Parathyroid adenoma (tissue), 2 donors: ENCODE measurements at regions not wholly inside any gene's neighbourhood (a gene's known extent, or its start where the extent isn't known, plus 50 kb on each side); places are given as distances from the start of the nearest gene placed in this dataset.

Source experiments
- H2AFZ ChIP-seq: fragments of 300-600 bp; sonication (generic); one replicate; pipeline ENCODE4 v1.7.0; 2017; ENCODE audit warnings: antibody characterized with exemption, mild to moderate bottlenecking
- H3K27ac ChIP-seq: fragments of 300-600 bp; sonication (generic); one replicate; pipeline ENCODE4 v1.7.0; 2017
- H3K27me3 ChIP-seq: fragments of 300-600 bp; sonication (generic); one replicate; pipeline ENCODE4 v1.7.0; 2017; ENCODE audit warnings: low read length; ENCODE audit not compliant: control insufficient read depth, insufficient read depth
- H3K36me3 ChIP-seq: fragments of 300-600 bp; sonication (generic); one replicate; pipeline ENCODE4 v1.7.0; 2017; ENCODE audit warnings: low read length; ENCODE audit not compliant: control insufficient read depth, insufficient read depth
- H3K4me1 ChIP-seq: fragments of 300-600 bp; sonication (generic); one replicate; pipeline ENCODE4 v1.7.0; 2017; ENCODE audit warnings: control low read depth
- H3K4me2 ChIP-seq: fragments of 300-600 bp; sonication (generic); one replicate; pipeline ENCODE4 v1.7.0; 2017; ENCODE audit warnings: low read length
- H3K4me3 ChIP-seq: fragments of 300-600 bp; sonication (generic); one replicate; pipeline ENCODE4 v1.7.0; 2017; ENCODE audit warnings: low read depth, low read length
- H3K79me2 ChIP-seq: fragments of 300-600 bp; sonication (generic); one replicate; pipeline ENCODE4 v1.7.0; 2017; ENCODE audit warnings: control low read depth
- H3K9ac ChIP-seq: fragments of 300-600 bp; sonication (generic); one replicate; pipeline ENCODE4 v1.7.0; 2017; ENCODE audit warnings: mild to moderate bottlenecking
- H3K9me3 ChIP-seq: fragments of 300-600 bp; sonication (generic); one replicate; pipeline ENCODE4 v1.7.0; 2017; ENCODE audit warnings: low read length; ENCODE audit not compliant: control insufficient read depth
- CTCF ChIP-seq: fragments of 300-600 bp; sonication (generic); IDR thresholded peaks from one replicate; pipeline ENCODE4 v1.7.0; 2017; ENCODE audit warnings: antibody characterized with exemption, mild to moderate bottlenecking
- donor health status: primary hyperparathyroidism.

GRCh38 chr2:133726973-133727372, 158.7 kb upstream of the NCKAP5 start:
- no peak overlapping the region for H3K9ac ChIP-seq
- H3K4me3 ChIP-seq: no peak overlapping the region
- H3K27ac ChIP-seq: no peak overlapping the region

DNA sequence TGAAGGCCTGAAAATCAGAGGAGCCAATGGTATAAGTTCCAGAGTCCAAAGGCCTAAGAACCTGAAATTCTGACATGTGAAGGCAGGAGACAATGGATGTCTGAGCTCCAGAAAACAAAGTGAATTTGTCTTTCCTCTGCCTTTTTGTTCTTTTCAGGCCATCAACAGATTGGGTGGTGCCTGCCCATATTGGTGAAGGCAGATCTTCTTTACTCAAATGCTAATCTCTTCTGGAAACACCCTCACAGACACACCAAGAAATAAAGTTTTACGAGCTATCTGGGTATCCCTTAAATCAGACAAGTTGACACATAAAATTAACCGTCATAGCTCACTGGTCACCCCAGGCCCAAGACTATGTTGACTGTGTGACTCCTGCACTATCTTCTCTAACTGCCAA, 163.8 kb upstream of the NCKAP5 start:
- H3K9me3 ChIP-seq: no peaks in the 10 kb centered on the region
- no peaks in the 10 kb centered on the region for H3K36me3 ChIP-seq
- H3K27ac ChIP-seq: no peak overlapping the region
- TF ChIP-seq CTCF: no peak
- no peak overlapping the region for H3K4me3 ChIP-seq
- H3K27me3 ChIP-seq: no peaks in the 10 kb centered on the region
- H2AFZ ChIP-seq: no peak overlapping the region
- H3K4me1 ChIP-seq: no peaks in the 10 kb centered on the region
- H3K9ac ChIP-seq: no peak overlapping the region
- H3K79me2 ChIP-seq: no peaks in the 10 kb centered on the region
- no peak overlapping the region for H3K4me2 ChIP-seq

More at GRCh38 chr2:133726973-133727372, 158.7 kb upstream of the NCKAP5 start:
- TF ChIP-seq CTCF: no peak
- Histone ChIP-seq H3K4me1 (no peaks in the 10 kb centered on the region), H3K27me3 (no peaks in the 10 kb centered on the region), H3K36me3 (no peaks in the 10 kb centered on the region), H3K79me2 (no peaks in the 10 kb centered on the region), H2AFZ (no peak overlapping the region), H3K4me2 (no peak overlapping the region), H3K9me3 (no peaks in the 10 kb centered on the region)

- no peak overlapping the region for H2AFZ ChIP-seq
- H3K36me3 ChIP-seq: no peaks in the 10 kb centered on the region
- H3K79me2 ChIP-seq: no peaks in the 10 kb centered on the region
- no peaks in the 10 kb centered on the region for H3K9me3 ChIP-seq
- no peak overlapping the region for H3K4me3 ChIP-seq
- no peak overlapping the region for H3K9ac ChIP-seq
- H3K27me3 ChIP-seq: no peaks in the 10 kb centered on the region
- H3K27ac ChIP-seq: no peak overlapping the region
- TF ChIP-seq CTCF: no peak
- H3K4me2 ChIP-seq: no peak overlapping the region
- no peaks in the 10 kb centered on the region for H3K4me1 ChIP-seq
Observed at GRCh38 chr2:133732982-133733900, 165.0 kb upstream of the NCKAP5 start.

GRCh38 chr2:133733901-133734255, 165.6 kb upstream of the NCKAP5 start:
- Histone ChIP-seq H2AFZ (no peak overlapping the region), H3K4me3 (no peak overlapping the region), H3K9ac (no peak overlapping the region), H3K79me2 (no peaks in the 10 kb centered on the region), H3K27ac (no peak overlapping the region), H3K27me3 (no peaks in the 10 kb centered on the region), H3K9me3 (no peaks in the 10 kb centered on the region), H3K4me1 (no peaks in the 10 kb centered on the region), H3K36me3 (no peaks in the 10 kb centered on the region), H3K4me2 (no peak overlapping the region)
- no peak for TF ChIP-seq CTCF
